Lower lobe of right lung (tissue), 2 donors: ENCODE measurements at regions not wholly inside any gene's neighbourhood (a gene's known extent, or its start where the extent isn't known, plus 50 kb on each side); places are given as distances from the start of the nearest gene placed in this dataset.
A peak's percentile ranks its signal among the peaks of the same experiment; 100 is the strongest.

ENCODE experiments used
- ATAC-seq, 2 donors: fragments of 200-7000 bp; cut with Tn5 transposase; one replicate each; pipeline ENCODE4 v1.9.1; 2020 to 2022; ENCODE audit warnings: mild to moderate bottlenecking in 2 of 2, moderate library complexity in 2 of 2
- DNase-seq: peaks from one replicate; pipeline ENCODE4 v3.0.0-alpha.2; 2020
- H3K27ac ChIP-seq: fragments of 200-600 bp; one replicate; pipeline ENCODE4 v1.8.0; 2022
- H3K27me3 ChIP-seq: fragments of 200-600 bp; one replicate; pipeline ENCODE4 v1.8.0; 2022; ENCODE audit warnings: low read depth
- H3K36me3 ChIP-seq: fragments of 200-600 bp; one replicate; pipeline ENCODE4 v1.8.0; 2022; ENCODE audit warnings: mild to moderate bottlenecking
- H3K4me1 ChIP-seq: fragments of 200-600 bp; one replicate; pipeline ENCODE4 v1.8.0; 2022
- H3K4me3 ChIP-seq: fragments of 200-600 bp; one replicate; pipeline ENCODE4 v1.8.0; 2022; ENCODE audit warnings: mild to moderate bottlenecking
- H3K9me3 ChIP-seq: fragments of 200-600 bp; one replicate; pipeline ENCODE4 v1.8.0; 2022
- CTCF ChIP-seq: fragments of 200-600 bp; IDR thresholded peaks from one replicate; pipeline ENCODE4 v1.8.0; 2022; ENCODE audit warnings: antibody characterized with exemption, mild to moderate bottlenecking
- intact Hi-C: fragments of 100-400 bp; cut with DNase I; formaldehyde crosslinking; loops from one replicate; pipeline ENCODE4 v1.11.0; 2022
- donor health status: DM: no; HTN: yes; CAD: no; lungs with severe emphysema.

GRCh38 chr6:164408868-164409267 lies 900.5 kb downstream of the C6orf118 start:
- no peak for DNase-seq
- Histone ChIP-seq H3K27me3 (no peaks in the 10 kb centered on the region), H3K36me3 (no peaks in the 10 kb centered on the region), H3K9me3 (no peaks in the 10 kb centered on the region), H3K27ac (no peak overlapping the region), H3K4me3 (no peak overlapping the region), H3K4me1 (no peaks in the 10 kb centered on the region)
- no peak for ATAC-seq
- intact Hi-C loops, result no loop called here
- TF ChIP-seq CTCF, result no peak

GRCh38 chr6:164404812-164405488 lies 904.5 kb downstream of the C6orf118 start:
- H3K4me1 ChIP-seq, result no peaks in the 10 kb centered on the region
- DNase-seq (no peak), ATAC-seq (no peak)
- no peaks in the 10 kb centered on the region for H3K9me3 ChIP-seq
- no peak overlapping the region for H3K27ac ChIP-seq
- H3K36me3 ChIP-seq, result no peaks in the 10 kb centered on the region
- no peak for TF ChIP-seq CTCF
- no peaks in the 10 kb centered on the region for H3K27me3 ChIP-seq
- intact Hi-C loops, result no loop called here
- H3K4me3 ChIP-seq, result no peak overlapping the region

- no peak overlapping the region for H3K4me3 ChIP-seq
- no peaks in the 10 kb centered on the region for H3K36me3 ChIP-seq
- H3K9me3 ChIP-seq, result no peaks in the 10 kb centered on the region
- H3K27me3 ChIP-seq, result no peaks in the 10 kb centered on the region
- no peak overlapping the region for H3K27ac ChIP-seq
- H3K4me1 ChIP-seq, result no peaks in the 10 kb centered on the region
- ATAC-seq (no peak), DNase-seq (no peak)
- intact Hi-C loops, result no loop called here
- TF ChIP-seq CTCF, result no peak
These were observed 907.5 kb downstream of the C6orf118 start for GRCh38 chr6:164401871-164402270.

GRCh38 chr6:164398647-164399046 lies 910.8 kb downstream of the C6orf118 start:
- no peak overlapping the region for H3K27ac ChIP-seq
- H3K4me1 ChIP-seq, result no peaks in the 10 kb centered on the region
- intact Hi-C loops, result no loop called here
- ATAC-seq, result no peak
- no peaks in the 10 kb centered on the region for H3K9me3 ChIP-seq
- TF ChIP-seq CTCF, result no peak
- no peaks in the 10 kb centered on the region for H3K27me3 ChIP-seq
- DNase-seq, result no peak
- no peak overlapping the region for H3K4me3 ChIP-seq
- no peaks in the 10 kb centered on the region for H3K36me3 ChIP-seq

- Histone ChIP-seq H3K4me1 (no peaks in the 10 kb centered on the region), H3K36me3 (no peaks in the 10 kb centered on the region), H3K9me3 (no peaks in the 10 kb centered on the region), H3K4me3 (peak overlapping the region; percentile 10), H3K27me3 (no peaks in the 10 kb centered on the region), H3K27ac (no peak overlapping the region)
- intact Hi-C loops, result no loop called here
- TF ChIP-seq CTCF, result no peak
- ATAC-seq (peak in 1 of 2 donors; percentile 19), DNase-seq (no peak)
These were observed 913.0 kb downstream of the C6orf118 start for GRCh38 chr6:164396071-164397047.
